Fibroblast of skin of abdomen (primary cell): ENCODE measurements at regions not wholly inside any gene's neighbourhood (a gene's known extent, or its start where the extent isn't known, plus 50 kb on each side); places are given as distances from the start of the nearest gene placed in this dataset.

Experiments
- DNase-seq: peaks from one replicate; pipeline ENCODE4 v3.0.0-alpha.2; 2013

- no peak for DNase-seq
Measured at GRCh38 chr9:82504620-82505019, 516.0 kb downstream of the SPATA31D1 start.

- no peak for DNase-seq
Measured at GRCh38 chr9:82511626-82512025, 523.1 kb downstream of the SPATA31D1 start.

- no peak for DNase-seq
Measured at GRCh38 chr9:82512728-82513127, 524.2 kb downstream of the SPATA31D1 start.

- peak; percentile 60 for DNase-seq
Measured at GRCh38 chr9:82513242-82513751, 524.7 kb downstream of the SPATA31D1 start.

- DNase-seq: peak; percentile 7
Measured at GRCh38 chr9:82513976-82514735, 525.6 kb downstream of the SPATA31D1 start.

GRCh38 chr9:82518868-82519267 is 530.3 kb downstream of the SPATA31D1 start:
- no peak for DNase-seq

- DNase-seq: no peak
Measured at GRCh38 chr9:82519332-82519731, 530.8 kb downstream of the SPATA31D1 start.

GRCh38 chr9:82524407-82524806 is 535.8 kb downstream of the SPATA31D1 start:
- no peak for DNase-seq

GRCh38 chr9:82526577-82526976 is 536.4 kb downstream of the RASEF start:
- peak; percentile 10 for DNase-seq

GRCh38 chr9:82531795-82532194 is 531.1 kb downstream of the RASEF start:
- DNase-seq: no peak

GRCh38 chr9:82532504-82533180 is 530.3 kb downstream of the RASEF start:
- no peak for DNase-seq

- peak; percentile 25 for DNase-seq
Measured at GRCh38 chr9:82535432-82535998, 527.4 kb downstream of the RASEF start.

- DNase-seq: no peak
Measured at GRCh38 chr9:82538634-82539033, 524.3 kb downstream of the RASEF start.

GRCh38 chr9:82539146-82539545 is 523.8 kb downstream of the RASEF start:
- DNase-seq: no peak

GRCh38 chr9:82539856-82540579 is 522.9 kb downstream of the RASEF start:
- DNase-seq: no peak

- no peak for DNase-seq
Measured at GRCh38 chr9:82543726-82544125, 519.2 kb downstream of the RASEF start.

GRCh38 chr9:82546136-82546535 is 516.8 kb downstream of the RASEF start:
- no peak for DNase-seq

- no peak for DNase-seq
Measured at GRCh38 chr9:82547995-82548394, 514.9 kb downstream of the RASEF start.

- DNase-seq: no peak
Measured at GRCh38 chr9:82549174-82549821, 513.6 kb downstream of the RASEF start.

- DNase-seq: no peak
Measured at GRCh38 chr9:82552784-82553183, 510.2 kb downstream of the RASEF start.

GRCh38 chr9:82553654-82554366 is 509.1 kb downstream of the RASEF start:
- no peak for DNase-seq

GRCh38 chr9:82554381-82554780 is 508.6 kb downstream of the RASEF start:
- DNase-seq: peak; percentile 2
